H1 (cell line): ENCODE measurements at regions not wholly inside any gene's neighbourhood (a gene's known extent, or its start where the extent isn't known, plus 50 kb on each side); places are given as distances from the start of the nearest gene placed in this dataset.

Experiments used
- CTCF ChIA-PET: fragments of 300-600 bp; sonication (Branson Sonifier 250); formaldehyde crosslinking; loops from one replicate; lab custom pipeline; 2021; ENCODE audit not compliant: partially characterized antibody; lab: Charles Lee
- POLR2A ChIA-PET: fragments of 300-600 bp; sonication (Branson Sonifier 250); formaldehyde crosslinking; loops from one replicate; lab custom pipeline; 2021; ENCODE audit warnings: inconsistent platforms; ENCODE audit not compliant: partially characterized antibody; lab: Charles Lee
- DNase-seq, 2 experiments: peaks; one replicate each; pipeline versions ENCODE4 v3.0.0 to v3.0.0-alpha.2; 2010 to 2022; ENCODE audit warnings: low spot score in 2 of 2, low read depth in 1 of 2, mixed read lengths in 1 of 2
- FAIRE-seq: peaks from 2 replicates; lab custom pipeline; 2011; peaks lifted over from hg19 to GRCh38; lab: Jason Lieb, UNC
- H2AFZ ChIP-seq: 2 replicates; pipeline ENCODE4 v1.8.1; 2012; ENCODE audit warnings: low read length, inconsistent platforms
- H2AK5ac ChIP-seq: 2 replicates; pipeline ENCODE4 v1.6.1; 2013; ENCODE audit warnings: low read depth, low read length
- H2BK120ac ChIP-seq: replicated peaks from 2 replicates; pipeline ENCODE3; 2013; ENCODE audit warnings: low read depth, low read length, inconsistent platforms
- H2BK12ac ChIP-seq: 2 replicates; pipeline ENCODE4 v1.6.1; 2013; ENCODE audit warnings: low read depth, low read length
- H2BK15ac ChIP-seq: 2 replicates; pipeline ENCODE4 v1.6.1; 2013; ENCODE audit warnings: low read length
- H2BK20ac ChIP-seq: 2 replicates; pipeline ENCODE4 v1.6.1; 2013; ENCODE audit warnings: low read length
- H2BK5ac ChIP-seq: 2 replicates; pipeline ENCODE4 v1.6.1; 2013; ENCODE audit warnings: low read depth, low read length
- H3K14ac ChIP-seq: 2 replicates; pipeline ENCODE4 v1.6.1; 2013; ENCODE audit warnings: inconsistent platforms; ENCODE audit not compliant: insufficient read length
- H3K18ac ChIP-seq: 2 replicates; pipeline ENCODE4 v1.6.1; 2013; ENCODE audit warnings: low read length; ENCODE audit errors: extremely low read depth
- H3K23ac ChIP-seq: 2 replicates; pipeline ENCODE4 v1.6.1; 2013; ENCODE audit warnings: inconsistent platforms; ENCODE audit not compliant: insufficient read length
- H3K23me2 ChIP-seq: 2 replicates; pipeline ENCODE4 v1.6.1; 2013; ENCODE audit warnings: low read depth, low read length
- H3K27ac ChIP-seq: 2 replicates; pipeline ENCODE4 v1.6.1; 2011; ENCODE audit warnings: low read depth, low read length, inconsistent platforms
- H3K27me3 ChIP-seq, 4 experiments: replicated peaks in 1 of 4; 1 replicate in 1 of 4; 2 replicates in 3 of 4; pipeline versions ENCODE4 v1.6.1 to v1.8.1; 2011 to 2013; ENCODE audit warnings: low read length in 3 of 4, mild to moderate bottlenecking in 3 of 4, inconsistent platforms in 2 of 4, mixed read lengths in 2 of 4, moderate library complexity in 1 of 4; ENCODE audit not compliant: control insufficient read depth in 3 of 4, insufficient read depth in 3 of 4; ENCODE audit errors: extremely low read depth in 1 of 4
- H3K36me3 ChIP-seq, 4 experiments: 2 replicates each; pipeline versions ENCODE4 v1.6.1 to v1.8.1; 2011 to 2013; ENCODE audit warnings: mild to moderate bottlenecking in 4 of 4, low read length in 3 of 4, moderate library complexity in 2 of 4, control low read depth in 1 of 4, inconsistent platforms in 1 of 4; ENCODE audit not compliant: insufficient read depth in 4 of 4, control insufficient read depth in 2 of 4
- H3K4ac ChIP-seq: replicated peaks from 2 replicates; pipeline ENCODE3; 2013; ENCODE audit warnings: low read length, low read depth, mixed read lengths, inconsistent platforms; ENCODE audit not compliant: insufficient read length
- H3K4me1 ChIP-seq, 4 experiments: replicated peaks in 1 of 4; 1 replicate in 1 of 4; 2 replicates in 3 of 4; pipeline versions ENCODE4 v1.6.1 to v1.8.1; 2011 to 2013; ENCODE audit warnings: low read length in 3 of 4, inconsistent platforms in 2 of 4, mixed read lengths in 1 of 4; ENCODE audit not compliant: insufficient read depth in 4 of 4, control insufficient read depth in 3 of 4
- H3K4me2 ChIP-seq, 2 experiments: 2 replicates each; pipeline versions ENCODE4 v1.6.1 to v1.8.1; 2011 to 2013; ENCODE audit warnings: low read depth in 2 of 2, low read length in 2 of 2, control low read depth in 1 of 2, inconsistent platforms in 1 of 2, mild to moderate bottlenecking in 1 of 2; ENCODE audit not compliant: insufficient read depth in 1 of 2
- H3K4me3 ChIP-seq, 4 experiments: fragments of 200-600, 300-600 bp in 1 of 4; sonication (generic), shearing (Covaris generic), sonication (Bioruptor Twin) in 1 of 4; 2 replicates each; pipeline versions ENCODE4 v1.5.1 to v1.8.1; 2011 to 2016; ENCODE audit warnings: low read length in 4 of 4, low read depth in 3 of 4, control low read depth in 2 of 4, inconsistent platforms in 2 of 4, mild to moderate bottlenecking in 2 of 4, mixed read lengths in 1 of 4, moderate library complexity in 1 of 4; ENCODE audit not compliant: insufficient read depth in 2 of 4; ENCODE audit errors: extremely low read depth in 1 of 4
- H3K56ac ChIP-seq: replicated peaks from 2 replicates; pipeline ENCODE3; 2013; ENCODE audit warnings: low read depth, mild to moderate bottlenecking, mixed read lengths, low read length, inconsistent platforms; ENCODE audit not compliant: insufficient read length
- H3K79me1 ChIP-seq: 2 replicates; pipeline ENCODE4 v1.6.1; 2013; ENCODE audit warnings: low read depth, low read length, control low read depth
- H3K79me2 ChIP-seq, 2 experiments: 2 replicates each; pipeline versions ENCODE4 v1.6.1 to v1.8.1; 2012 to 2013; ENCODE audit warnings: low read length in 2 of 2, mild to moderate bottlenecking in 2 of 2, inconsistent platforms in 1 of 2; ENCODE audit not compliant: insufficient read depth in 2 of 2, control insufficient read depth in 1 of 2
- H3K9ac ChIP-seq, 4 experiments: replicated peaks in 1 of 4; 1 replicate in 1 of 4; 2 replicates in 3 of 4; pipeline versions ENCODE4 v1.6.1 to v1.8.1; 2011 to 2013; ENCODE audit warnings: low read depth in 3 of 4, low read length in 3 of 4, control low read depth in 2 of 4, mild to moderate bottlenecking in 2 of 4, moderate library complexity in 2 of 4, inconsistent platforms in 1 of 4; ENCODE audit errors: extremely low read depth in 1 of 4
- H3K9me3 ChIP-seq, 2 experiments: 2 replicates each; pipeline versions ENCODE4 v1.6.1 to v1.8.1; 2012 to 2013; ENCODE audit warnings: mild to moderate bottlenecking in 2 of 2, moderate library complexity in 2 of 2, control low read depth in 1 of 2, inconsistent platforms in 1 of 2, low read depth in 1 of 2, low read length in 1 of 2, mixed read lengths in 1 of 2; ENCODE audit not compliant: insufficient read depth in 2 of 2
- H4K20me1 ChIP-seq, 2 experiments: replicated peaks in 1 of 2; 2 replicates each; pipeline versions ENCODE3 to v1.8.1; 2011 to 2013; ENCODE audit warnings: inconsistent platforms in 2 of 2, low read length in 2 of 2, mild to moderate bottlenecking in 1 of 2; ENCODE audit not compliant: insufficient read depth in 2 of 2, control insufficient read depth in 1 of 2
- H4K5ac ChIP-seq: 2 replicates; pipeline ENCODE4 v1.6.1; 2013; ENCODE audit warnings: low read length, low read depth, mixed read lengths, inconsistent platforms; ENCODE audit not compliant: insufficient read length
- H4K8ac ChIP-seq: 2 replicates; pipeline ENCODE4 v1.8.0; 2013; ENCODE audit warnings: mild to moderate bottlenecking, moderate library complexity, low read length, inconsistent platforms; ENCODE audit not compliant: insufficient read depth; ENCODE audit errors: extremely low read depth
- H4K91ac ChIP-seq: replicated peaks from 2 replicates; pipeline ENCODE3; 2013; ENCODE audit warnings: low read length, mixed read lengths, inconsistent platforms; ENCODE audit not compliant: insufficient read length
- CHD1 ChIP-seq: IDR thresholded peaks from 2 replicates; pipeline ENCODE4 v1.6.1; 2012; ENCODE audit warnings: low read depth, low read length, improper control_type of control experiment
- CTBP2 ChIP-seq: IDR thresholded peaks from 2 replicates; pipeline ENCODE4 v1.7.0; 2011; ENCODE audit warnings: borderline replicate concordance, mild to moderate bottlenecking, moderate library complexity, mixed read lengths, low read length; ENCODE audit not compliant: insufficient read depth, insufficient read length
- JUND ChIP-seq: IDR thresholded peaks from 2 replicates; pipeline ENCODE4 v1.6.1; 2011; ENCODE audit warnings: mild to moderate bottlenecking, improper control_type of control experiment, low read length
- NANOG ChIP-seq: IDR thresholded peaks from 2 replicates; pipeline ENCODE4 v1.6.1; 2011; ENCODE audit warnings: low read length, low read depth, mild to moderate bottlenecking, inconsistent platforms; ENCODE audit not compliant: insufficient read depth, poor library complexity, severe bottlenecking
- WGBS, 2 experiments: shearing (Covaris generic) in 1 of 2; methylation state at CpG; one replicate each; pipeline versions ENCODE4 v1.1.6 to v1.1.7; 2013 to 2015; ENCODE audit warnings: low lambda C conversion rate in 2 of 2, mixed read lengths in 2 of 2, inconsistent platforms in 1 of 2, low coverage in 1 of 2, missing lambda C conversion rate in 1 of 2; ENCODE audit not compliant: insufficient replicate concordance in 2 of 2, insufficient coverage in 1 of 2, insufficient read length in 1 of 2; ENCODE audit errors: extremely low coverage in 1 of 2, missing lambda C conversion rate in 1 of 2; 5-methylcytosine and 5-hydroxymethylcytosine counted together

GRCh38 chr18:78810706-78811105, 168.9 kb upstream of the SALL3 start:
- Histone ChIP-seq H3K14ac (no peak overlapping the region), H3K27ac (no peak overlapping the region), H3K56ac (no peak overlapping the region), H3K23ac (no peak overlapping the region), H2BK15ac (no peak overlapping the region), H2AFZ (no peak overlapping the region), H2AK5ac (no peak overlapping the region), H4K5ac (no peak overlapping the region), H3K36me3 (no peaks in the 10 kb centered on the region), H3K9me3 (peaks cover 3% of the 10 kb centered on the region in 2 experiments; a peak in 2 of 4 replicates), H2BK20ac (no peak overlapping the region), H3K4ac (no peak overlapping the region), H2BK120ac (no peak overlapping the region), H2BK12ac (no peak overlapping the region), H3K27me3 (no peaks in the 10 kb centered on the region), H4K91ac (no peak overlapping the region), H3K23me2 (peaks cover 6% of the 10 kb centered on the region; the same call in 1 of the 2 replicates), H3K9ac (no peak overlapping the region), H3K18ac (no peak overlapping the region), H3K4me1 (peaks cover 3 to 13% (median 7%) of the 10 kb centered on the region in 4 experiments), H4K20me1 (peaks cover 0 to 6% of the 10 kb centered on the region in 2 experiments), H3K4me3 (no peak overlapping the region), H2BK5ac (no peak overlapping the region), H3K4me2 (no peak overlapping the region), H4K8ac (no peak overlapping the region), H3K79me1 (no peaks in the 10 kb centered on the region), H3K79me2 (no peaks in the 10 kb centered on the region)
- 92% methylated on average over 18 of the region's 18 CpGs; no CpG with 5 or more reads in 1 of the 2 experiments for WGBS, 2 experiments
- CTCF ChIA-PET, result interaction anchor here (1.0 to 1.3 kb wide), 2 partner anchors 9 to 12 kb away, joined by 3 read pairs; no protein-coding TSS in a partner anchor
- POLR2A ChIA-PET, result interaction anchor here (1.1 kb wide), 1 partner anchor 9 kb away, joined by 3 read pairs; no protein-coding TSS in a partner anchor
- DNase-seq (no peak), FAIRE-seq (no peak)
- no peak for TF ChIP-seq NANOG
- no peak for TF ChIP-seq CHD1
- TF ChIP-seq JUND, result no peak
- TF ChIP-seq CTBP2, result no peak
